ENCODE measurements at regions not wholly inside any gene's neighbourhood (a gene's known extent, or its start where the extent isn't known, plus 50 kb on each side); places are given as distances from the start of the nearest gene placed in this dataset.

DNA sequence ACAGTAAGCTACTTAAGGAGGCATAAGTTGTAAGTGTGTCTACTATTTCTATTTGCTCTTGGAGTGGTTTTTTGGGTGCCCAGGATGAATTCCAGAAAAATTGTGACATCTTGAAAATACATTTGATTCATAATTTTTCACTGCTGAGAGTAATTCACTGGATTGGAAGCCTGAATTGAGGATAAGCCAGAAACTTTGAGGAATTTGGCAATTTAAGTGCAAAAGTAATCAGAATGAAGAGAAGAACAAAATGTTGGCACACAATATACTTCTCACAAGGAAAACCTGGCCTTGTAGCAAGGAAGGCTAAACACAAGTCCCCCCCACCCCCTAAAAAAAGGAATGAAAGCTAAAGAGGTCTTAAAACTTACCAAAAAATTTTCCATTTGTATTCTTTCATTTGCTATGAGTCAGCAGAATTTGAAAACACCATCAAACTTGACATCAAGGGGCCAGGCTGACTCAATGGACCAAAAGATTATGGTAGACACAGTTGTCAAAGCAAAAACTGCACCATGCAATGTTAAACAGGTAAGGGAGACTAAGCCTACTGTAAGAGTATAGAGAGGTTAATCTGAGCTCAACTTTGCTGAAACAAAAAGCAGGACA, 840.0 kb downstream of the FRK start:
- no peak for TF ChIP-seq SP1 (IDR thresholded peaks at IDR 0.05; ENCODE audit: low read depth)
- no peak for TF ChIP-seq EGR1 (IDR thresholded peaks at IDR 0.05; ENCODE audit: low read depth)
- TF ChIP-seq, protein P1, sequence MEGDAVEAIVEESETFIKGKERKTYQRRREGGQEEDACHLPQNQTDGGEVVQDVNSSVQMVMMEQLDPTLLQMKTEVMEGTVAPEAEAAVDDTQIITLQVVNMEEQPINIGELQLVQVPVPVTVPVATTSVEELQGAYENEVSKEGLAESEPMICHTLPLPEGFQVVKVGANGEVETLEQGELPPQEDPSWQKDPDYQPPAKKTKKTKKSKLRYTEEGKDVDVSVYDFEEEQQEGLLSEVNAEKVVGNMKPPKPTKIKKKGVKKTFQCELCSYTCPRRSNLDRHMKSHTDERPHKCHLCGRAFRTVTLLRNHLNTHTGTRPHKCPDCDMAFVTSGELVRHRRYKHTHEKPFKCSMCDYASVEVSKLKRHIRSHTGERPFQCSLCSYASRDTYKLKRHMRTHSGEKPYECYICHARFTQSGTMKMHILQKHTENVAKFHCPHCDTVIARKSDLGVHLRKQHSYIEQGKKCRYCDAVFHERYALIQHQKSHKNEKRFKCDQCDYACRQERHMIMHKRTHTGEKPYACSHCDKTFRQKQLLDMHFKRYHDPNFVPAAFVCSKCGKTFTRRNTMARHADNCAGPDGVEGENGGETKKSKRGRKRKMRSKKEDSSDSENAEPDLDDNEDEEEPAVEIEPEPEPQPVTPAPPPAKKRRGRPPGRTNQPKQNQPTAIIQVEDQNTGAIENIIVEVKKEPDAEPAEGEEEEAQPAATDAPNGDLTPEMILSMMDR (IDR thresholded peaks at IDR 0.05 in 2 of 3, conservative IDR thresholded peaks at IDR 0.05 in 1 of 3; ENCODE audit: borderline replicate concordance in 1 of 3, insufficient read depth in 1 of 3, low read depth in 2 of 3, low read length in 2 of 3): no peak
- TF ChIP-seq RAD21 (IDR thresholded peaks at IDR 0.05; ENCODE audit: low read depth): no peak
